HepG2 (cell line): ENCODE measurements at regions not wholly inside any gene's neighbourhood (a gene's known extent, or its start where the extent isn't known, plus 50 kb on each side); places are given as distances from the start of the nearest gene placed in this dataset.

ENCODE experiments used
- JUND ChIP-seq: sonication (generic); formaldehyde crosslinking; IDR thresholded peaks from 2 replicates; pipeline ENCODE4 v1.8.0; 2022; ENCODE audit warnings: mild to moderate bottlenecking, missing genetic modification reagents
- MAX ChIP-seq: IDR thresholded peaks from 2 replicates; pipeline ENCODE4 v1.6.1; 2012; ENCODE audit warnings: inconsistent platforms
- ZNF768 ChIP-seq: sonication (generic); formaldehyde crosslinking; IDR thresholded peaks from 2 replicates; pipeline ENCODE4 v1.4.0; 2020; ENCODE audit warnings: missing genetic modification reagents
- TF ChIP-seq, protein P1 (sequence below): IDR thresholded peaks from 2 replicates; pipeline ENCODE4 v1.6.1; 2016; ENCODE audit warnings: low read depth

DNA sequence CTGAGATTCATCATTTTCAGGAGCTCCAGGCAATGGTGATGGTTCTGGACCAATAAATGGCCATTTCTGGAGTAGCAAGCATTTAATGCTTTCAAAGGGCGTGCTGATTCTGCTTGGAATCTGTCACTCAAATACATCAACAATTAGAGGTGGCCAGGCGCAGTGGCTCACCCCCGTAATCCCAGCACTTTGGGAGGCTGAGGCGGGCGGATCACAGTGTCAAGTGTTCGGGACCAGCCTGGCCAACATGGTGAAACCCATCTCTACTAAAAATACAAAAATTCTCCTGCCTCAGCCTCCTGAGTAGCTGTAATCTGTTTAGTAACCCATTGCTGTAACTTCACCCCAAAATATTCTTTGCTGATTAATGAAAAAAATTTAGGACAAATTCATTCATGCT is 1574.2 kb downstream of the EFNB2 start:
- TF ChIP-seq JUND (no peak), MAX (no peak), ZNF768 (CRISPR knock-in tag) (no peak)
- TF ChIP-seq, protein P1, sequence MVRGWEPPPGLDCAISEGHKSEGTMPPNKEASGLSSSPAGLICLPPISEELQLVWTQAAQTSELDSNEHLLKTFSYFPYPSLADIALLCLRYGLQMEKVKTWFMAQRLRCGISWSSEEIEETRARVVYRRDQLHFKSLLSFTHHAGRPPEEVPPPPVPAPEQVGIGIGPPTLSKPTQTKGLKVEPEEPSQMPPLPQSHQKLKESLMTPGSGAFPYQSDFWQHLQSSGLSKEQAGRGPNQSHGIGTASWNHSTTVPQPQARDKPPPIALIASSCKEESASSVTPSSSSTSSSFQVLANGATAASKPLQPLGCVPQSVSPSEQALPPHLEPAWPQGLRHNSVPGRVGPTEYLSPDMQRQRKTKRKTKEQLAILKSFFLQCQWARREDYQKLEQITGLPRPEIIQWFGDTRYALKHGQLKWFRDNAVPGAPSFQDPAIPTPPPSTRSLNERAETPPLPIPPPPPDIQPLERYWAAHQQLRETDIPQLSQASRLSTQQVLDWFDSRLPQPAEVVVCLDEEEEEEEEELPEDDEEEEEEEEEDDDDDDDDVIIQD (CRISPR knock-in tag) = no peak
